ENCODE measurements at regions not wholly inside any gene's neighbourhood (a gene's known extent, or its start where the extent isn't known, plus 50 kb on each side); places are given as distances from the start of the nearest gene placed in this dataset.

- DNase-seq, result no peak
These were observed 602.6 kb downstream of the SEMA5A start for GRCh38 chr5:8943301-8943700.

DNA sequence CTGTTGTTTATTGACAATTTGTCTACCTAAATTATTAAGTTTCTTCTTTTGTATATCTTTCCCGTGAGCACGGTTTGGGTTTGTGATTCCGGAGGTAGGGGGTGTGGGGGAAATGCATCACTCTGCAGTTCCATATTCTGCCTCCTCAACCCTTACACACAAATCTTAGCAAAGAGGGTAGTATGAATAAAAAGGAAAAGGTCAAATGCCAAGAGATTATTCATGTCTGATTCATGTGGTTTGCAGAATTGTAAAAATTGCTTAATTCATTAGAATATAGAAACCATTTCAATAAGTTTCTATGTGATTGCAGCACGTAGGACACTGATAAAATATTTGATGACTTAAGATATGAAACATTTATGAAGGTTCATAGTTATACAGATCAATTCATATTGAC lies 601.9 kb downstream of the SEMA5A start:
- DNase-seq, result no peak

- no peak for DNase-seq
These were observed 599.9 kb downstream of the SEMA5A start for GRCh38 chr5:8945972-8946371.

- DNase-seq, result no peak
These were observed 596.0 kb downstream of the SEMA5A start for GRCh38 chr5:8949908-8950307.

- no peak for DNase-seq
These were observed 593.7 kb downstream of the SEMA5A start for GRCh38 chr5:8952147-8952546.

- no peak for DNase-seq
These were observed 592.9 kb downstream of the SEMA5A start for GRCh38 chr5:8953016-8953415.

- DNase-seq, result no peak
These were observed 591.9 kb downstream of the SEMA5A start for GRCh38 chr5:8953911-8954438.

DNA sequence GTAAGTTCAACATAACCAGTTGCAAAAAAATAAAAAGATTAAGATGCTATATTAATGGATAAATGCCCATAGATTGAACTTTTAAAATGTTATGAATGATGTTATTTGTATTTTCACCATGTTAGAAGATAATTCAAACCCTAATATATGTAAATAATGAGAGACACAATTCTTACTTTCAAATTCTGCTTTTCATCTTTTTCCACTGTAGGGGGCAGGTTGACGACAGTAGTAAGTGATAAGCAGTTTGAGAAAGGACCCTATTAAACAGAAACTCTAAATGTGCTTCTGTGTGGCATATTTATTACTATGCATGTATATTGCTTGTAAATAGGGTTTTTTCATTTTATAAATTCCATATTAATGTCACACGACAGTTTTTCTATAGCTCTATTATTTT lies 591.1 kb downstream of the SEMA5A start:
- no peak for DNase-seq

DNA sequence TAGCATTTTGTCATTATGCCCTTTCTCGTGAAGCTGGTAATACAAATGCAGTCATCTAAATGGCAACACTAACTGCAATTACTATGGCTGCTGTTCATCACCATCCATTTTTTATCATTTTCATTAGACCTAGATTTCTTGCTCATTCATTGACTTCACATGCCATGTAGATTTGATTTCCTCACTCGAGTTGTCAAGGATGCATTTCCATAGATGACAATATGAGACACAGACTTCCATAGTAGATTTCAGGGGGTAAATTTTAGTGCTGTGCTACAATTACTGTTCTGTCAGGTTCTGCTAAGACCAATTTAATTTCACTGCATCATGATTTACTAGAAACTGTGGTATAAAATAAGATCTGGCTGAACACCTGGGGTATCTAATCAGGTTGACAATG lies 589.2 kb downstream of the SEMA5A start:
- DNase-seq, result no peak

GRCh38 chr5:8958602-8959001 lies 587.3 kb downstream of the SEMA5A start:
- DNase-seq, result no peak

DNA sequence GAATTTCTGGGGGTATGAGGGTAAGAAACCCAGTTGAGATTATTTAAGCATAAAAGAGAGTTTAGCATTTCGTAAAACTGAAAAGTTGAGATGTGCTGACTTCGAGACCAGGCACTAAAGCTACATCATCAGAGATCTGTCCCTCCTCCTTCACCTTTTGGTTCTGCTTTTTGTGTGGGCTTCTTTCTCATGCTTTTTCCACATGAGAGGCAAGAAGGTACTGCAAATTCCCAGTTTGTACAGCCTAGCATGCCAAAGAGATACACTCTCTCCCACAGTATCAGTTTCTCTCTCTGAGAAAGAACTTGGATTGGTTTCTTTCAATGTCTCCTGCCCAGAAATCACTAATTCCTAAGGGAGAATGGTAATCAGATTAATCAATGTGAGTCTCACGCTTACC lies 584.7 kb downstream of the SEMA5A start:
- no peak for DNase-seq

DNA sequence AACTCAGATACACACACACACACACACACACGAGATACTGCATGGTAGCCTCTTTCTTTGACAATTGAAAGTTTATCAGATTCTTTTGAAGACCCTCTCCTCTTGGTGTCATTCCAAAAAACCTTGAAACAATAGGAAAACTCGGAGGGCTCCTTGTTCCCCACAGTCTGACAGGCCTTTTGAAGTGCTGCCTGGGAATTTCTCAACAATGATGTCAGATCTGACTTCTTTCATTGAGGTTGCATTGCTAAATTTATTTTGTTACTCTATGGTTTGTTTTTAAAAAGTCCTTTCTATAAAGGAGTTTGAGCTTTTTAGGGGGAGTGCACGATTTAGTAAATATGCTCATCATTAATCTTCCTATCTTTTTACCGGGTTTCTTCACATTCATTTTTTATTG lies 583.9 kb downstream of the SEMA5A start:
- no peak for DNase-seq

- no peak for DNase-seq
These were observed 564.9 kb downstream of the SEMA5A start for GRCh38 chr5:8981016-8981415.

DNA sequence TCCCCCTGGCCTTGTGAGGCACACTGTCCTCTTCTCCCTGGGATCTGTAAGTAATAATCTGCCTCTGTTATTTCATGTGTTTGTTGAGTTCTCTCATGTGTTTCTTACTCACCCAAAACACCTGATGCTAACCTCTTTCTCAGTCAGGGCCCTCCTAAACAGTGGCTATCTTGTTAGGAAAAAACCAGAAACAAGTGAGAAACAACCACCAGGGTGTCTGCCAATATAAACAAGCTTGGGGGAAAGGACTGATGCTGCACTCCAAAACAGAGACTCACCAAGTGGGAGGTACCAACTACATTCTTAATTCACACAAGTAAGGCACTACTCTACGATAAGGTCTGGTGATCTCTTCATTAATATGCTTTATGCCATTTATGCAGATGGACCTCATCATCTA lies 564.4 kb downstream of the SEMA5A start:
- DNase-seq, result no peak

GRCh38 chr5:8984386-8984785 lies 561.5 kb downstream of the SEMA5A start:
- DNase-seq, result no peak
